Activated CD4-positive, alpha-beta T cell treated with anti-CD3 and anti-CD28 coated beads, Interleukin-2, amount 50 U/mL, for 24 hours (primary cell): ENCODE measurements at regions not wholly inside any gene's neighbourhood (a gene's known extent, or its start where the extent isn't known, plus 50 kb on each side); places are given as distances from the start of the nearest gene placed in this dataset.
"Not testable (repeated sequence)": the region's sequence is repeated elsewhere in the genome, so short reads cannot be mapped to it uniquely, and the experiment has no call there.

Source experiments
- DNase-seq, 2 donors: peaks; one replicate each; pipeline ENCODE4 v3.0.0-alpha.2; 2020; ENCODE audit warnings: low read depth in 1 of 2, low spot score in 1 of 2

GRCh38 chrX:39678914-39679313 is 418.8 kb downstream of the BCOR start:
- DNase-seq: no peak

DNA sequence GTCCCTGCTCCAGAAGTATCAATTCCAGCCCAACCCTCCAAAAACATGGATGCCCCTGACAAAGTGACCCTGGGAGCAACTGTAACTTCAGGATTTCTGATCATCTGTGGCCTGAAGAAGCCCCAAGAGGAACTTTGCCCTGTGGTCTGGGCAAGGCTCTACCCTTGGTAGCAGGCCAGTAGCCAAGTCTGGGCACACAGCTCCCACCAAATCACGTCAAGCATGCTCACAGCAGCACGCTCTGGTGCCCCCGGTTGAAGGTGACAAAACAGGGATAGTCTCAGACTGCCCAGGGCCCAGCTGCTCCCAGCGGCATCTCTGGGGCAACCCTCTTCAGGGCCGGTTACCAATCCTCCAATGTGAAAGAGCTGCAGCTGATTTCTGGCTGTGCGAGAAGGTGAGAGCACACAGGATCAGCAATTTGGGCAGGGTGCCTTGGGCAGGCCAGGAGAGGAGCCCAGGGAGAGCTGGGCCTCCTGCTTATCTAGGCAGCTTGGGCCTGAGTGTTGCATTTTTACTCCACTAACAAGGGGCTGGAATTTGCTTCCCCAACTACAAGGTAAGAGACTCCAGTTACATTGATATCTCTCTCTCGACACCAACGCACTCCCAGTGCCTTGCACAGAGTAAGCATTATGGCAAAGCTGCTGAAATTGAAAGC is 418.1 kb downstream of the BCOR start:
- no peak for DNase-seq

DNA sequence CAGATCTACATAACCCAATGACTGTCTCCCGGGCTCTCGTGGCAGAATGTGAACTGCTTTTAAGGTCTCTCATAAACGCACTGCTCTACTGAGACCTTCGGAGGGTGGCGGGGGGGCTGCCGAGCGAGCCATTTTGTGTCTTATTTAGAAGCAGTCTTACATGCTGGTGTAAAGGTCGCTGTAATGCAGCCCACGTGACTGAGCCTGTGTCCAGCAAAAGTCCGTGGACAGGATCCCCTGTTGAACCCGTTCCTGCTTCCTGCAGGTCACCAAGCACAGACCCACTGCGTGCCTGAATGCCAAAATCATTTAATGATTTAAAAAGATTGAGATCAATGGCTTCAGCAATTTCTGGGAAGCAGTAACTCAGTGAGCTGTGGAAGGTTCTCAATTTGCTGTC is 415.9 kb downstream of the BCOR start:
- DNase-seq: no peak

GRCh38 chrX:39682778-39683177 is 415.0 kb downstream of the BCOR start:
- DNase-seq: no peak

- no peak for DNase-seq
These were observed 409.6 kb downstream of the BCOR start for GRCh38 chrX:39688219-39688575.

GRCh38 chrX:39688576-39689375 is 409.0 kb downstream of the BCOR start:
- peak in 1 of 2 donors; percentile 1 for DNase-seq

GRCh38 chrX:39689376-39690104 is 408.2 kb downstream of the BCOR start:
- DNase-seq: no peak

GRCh38 chrX:39690541-39691415 is 407.0 kb downstream of the BCOR start:
- DNase-seq: no peak

DNA sequence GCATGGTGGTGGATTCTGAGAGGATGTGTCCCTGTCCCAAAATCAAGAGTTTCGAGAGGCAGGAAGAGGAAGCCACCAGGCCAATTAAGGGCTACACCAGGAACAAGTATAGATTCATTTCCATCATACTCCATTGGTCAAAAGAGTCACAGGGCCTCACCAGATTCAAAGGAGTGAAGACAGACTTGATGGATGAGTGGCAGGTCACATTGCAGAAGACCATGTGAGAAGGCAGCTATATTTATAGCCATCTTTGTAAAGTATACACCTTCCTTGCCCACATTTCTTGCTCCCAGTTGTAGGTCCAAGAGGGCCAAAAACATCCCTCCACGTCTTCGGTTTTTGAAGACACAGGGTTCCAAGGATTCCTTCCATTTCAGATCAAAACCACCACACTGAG is 406.0 kb downstream of the BCOR start:
- DNase-seq: no peak

- no peak for DNase-seq
These were observed 405.0 kb downstream of the BCOR start for GRCh38 chrX:39692796-39693195.

DNA sequence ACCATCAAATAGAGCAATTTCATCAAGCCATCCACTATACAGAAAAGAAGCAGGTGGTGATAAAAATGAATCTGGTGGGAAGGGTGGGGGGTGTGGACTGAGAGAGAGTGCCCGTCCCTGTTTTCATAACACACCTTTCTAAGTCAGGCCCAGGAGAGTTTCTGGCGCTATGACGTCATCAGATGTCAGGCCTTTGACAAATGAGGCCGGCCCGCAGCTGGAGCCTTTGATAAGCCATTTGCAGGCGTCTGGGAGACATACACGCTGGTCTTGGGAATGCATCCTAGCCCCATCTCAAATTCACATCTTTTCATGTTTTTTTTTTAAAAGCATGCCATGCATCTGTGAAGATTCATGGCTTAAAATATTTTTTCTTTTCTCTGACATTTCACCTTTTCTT is 404.5 kb downstream of the BCOR start:
- DNase-seq: no peak

GRCh38 chrX:39702636-39703035 is 395.1 kb downstream of the BCOR start:
- not testable (repeated sequence) for DNase-seq

- DNase-seq: no peak
These were observed 394.5 kb downstream of the BCOR start for GRCh38 chrX:39703307-39703706.

DNA sequence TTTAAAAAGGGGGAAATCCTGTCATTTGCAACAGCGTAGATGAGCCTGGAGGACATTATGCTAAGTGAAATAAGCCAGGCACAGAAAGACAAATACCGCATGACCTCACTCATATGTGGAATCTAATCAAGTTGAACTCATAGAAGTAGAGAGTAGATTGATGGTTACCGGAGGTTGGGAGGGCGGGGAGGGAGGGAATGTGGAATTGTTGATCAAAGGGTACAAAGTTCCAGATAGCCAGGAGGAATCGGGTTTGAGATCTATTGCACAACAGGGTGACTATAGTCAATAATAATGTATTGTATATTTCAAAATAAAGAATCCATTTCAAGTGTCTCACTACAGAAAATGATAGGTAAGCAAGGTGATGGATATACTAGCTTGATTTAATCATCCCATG is 393.2 kb downstream of the BCOR start:
- no peak for DNase-seq

DNA sequence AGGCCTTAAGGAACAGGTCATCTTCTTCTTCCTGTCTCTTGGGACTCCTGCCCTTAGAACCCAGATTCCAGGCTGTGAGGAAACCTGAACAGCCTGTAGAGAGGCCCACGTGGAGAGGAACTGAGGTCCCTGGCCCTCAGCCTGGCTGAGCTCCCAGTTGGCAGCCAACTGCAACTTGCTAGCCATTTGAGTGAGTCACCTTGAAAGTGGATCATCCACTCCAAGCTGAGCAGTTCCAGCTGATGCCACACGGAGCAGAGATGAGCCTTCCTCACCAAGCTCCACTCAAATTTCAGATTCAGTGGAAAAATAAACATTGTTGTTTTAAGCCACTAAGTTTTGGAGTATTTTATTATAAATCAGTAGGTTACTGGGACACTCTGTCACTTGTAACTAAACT is 392.5 kb downstream of the BCOR start:
- DNase-seq: no peak

GRCh38 chrX:39709364-39709763 is 388.4 kb downstream of the BCOR start:
- DNase-seq: no peak

- no peak for DNase-seq
These were observed 387.9 kb downstream of the BCOR start for GRCh38 chrX:39709812-39710211.

- no peak for DNase-seq
These were observed 387.0 kb downstream of the BCOR start for GRCh38 chrX:39710776-39711175.

GRCh38 chrX:39714471-39714870 is 383.3 kb downstream of the BCOR start:
- no peak for DNase-seq

DNA sequence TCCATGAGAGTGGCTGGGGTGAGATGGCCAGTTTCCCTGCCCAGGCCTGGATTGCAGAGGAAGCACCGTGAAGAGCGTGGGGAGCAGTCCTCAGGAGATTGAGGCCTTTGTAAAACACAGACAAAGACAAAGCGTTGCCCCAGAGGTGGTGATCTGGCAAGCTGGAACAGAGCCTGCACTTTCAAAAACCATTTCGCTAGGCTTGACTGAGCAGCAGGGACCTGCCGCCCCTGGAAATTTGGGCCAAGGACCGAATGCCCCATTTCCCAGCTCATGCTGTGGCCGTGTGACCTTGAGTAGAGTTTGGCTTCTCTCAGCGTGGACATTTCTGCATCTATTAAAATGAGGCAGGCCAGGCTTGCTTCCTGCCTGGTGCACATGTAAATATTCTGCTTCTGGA is 381.4 kb downstream of the BCOR start:
- no peak for DNase-seq
